ENCODE measurements at regions not wholly inside any gene's neighbourhood (a gene's known extent, or its start where the extent isn't known, plus 50 kb on each side); places are given as distances from the start of the nearest gene placed in this dataset.

- no peak overlapping the region for H3K4me3 ChIP-seq (ENCODE audit: low read depth, low read length)
- TF ChIP-seq CTCF (IDR thresholded peaks at IDR 0.05; ENCODE audit: borderline replicate concordance, insufficient read depth, low read depth, low read length) = no peak
Observed at GRCh38 chr12:34357791-34358190, 335.5 kb downstream of the ALG10 start.

- H3K4me3 ChIP-seq (ENCODE audit: low read depth, low read length) = no peak overlapping the region
- no peak for TF ChIP-seq CTCF (IDR thresholded peaks at IDR 0.05; ENCODE audit: borderline replicate concordance, insufficient read depth, low read depth, low read length)
Observed at GRCh38 chr12:34358198-34358597, 335.9 kb downstream of the ALG10 start.

- no peak overlapping the region for H3K4me3 ChIP-seq (ENCODE audit: low read depth, low read length)
- no peak for TF ChIP-seq CTCF (IDR thresholded peaks at IDR 0.05; ENCODE audit: borderline replicate concordance, insufficient read depth, low read depth, low read length)
Observed at GRCh38 chr12:34361721-34362316, 339.5 kb downstream of the ALG10 start.

GRCh38 chr12:34363050-34363673 lies 340.9 kb downstream of the ALG10 start:
- no peak overlapping the region for H3K4me3 ChIP-seq (ENCODE audit: low read depth, low read length)
- TF ChIP-seq CTCF (IDR thresholded peaks at IDR 0.05; ENCODE audit: borderline replicate concordance, insufficient read depth, low read depth, low read length) = no peak

- TF ChIP-seq CTCF (IDR thresholded peaks at IDR 0.05; ENCODE audit: borderline replicate concordance, insufficient read depth, low read depth, low read length) = no peak
Observed at GRCh38 chr12:34368079-34368478, 345.8 kb downstream of the ALG10 start.

GRCh38 chr12:34371050-34371449 lies 348.8 kb downstream of the ALG10 start:
- TF ChIP-seq CTCF (IDR thresholded peaks at IDR 0.05; ENCODE audit: borderline replicate concordance, insufficient read depth, low read depth, low read length) = no peak
- H3K4me3 ChIP-seq (ENCODE audit: low read depth, low read length) = no peak overlapping the region

More at GRCh38 chr12:34368079-34368478, 345.8 kb downstream of the ALG10 start:
- H3K4me3 ChIP-seq (ENCODE audit: low read depth, low read length) = no peak overlapping the region

- no peak overlapping the region for H3K4me3 ChIP-seq (ENCODE audit: low read depth, low read length)
- no peak for TF ChIP-seq CTCF (IDR thresholded peaks at IDR 0.05; ENCODE audit: borderline replicate concordance, insufficient read depth, low read depth, low read length)
Observed at GRCh38 chr12:34372003-34372402, 349.7 kb downstream of the ALG10 start.
